H1 (cell line): ENCODE measurements at regions not wholly inside any gene's neighbourhood (a gene's known extent, or its start where the extent isn't known, plus 50 kb on each side); places are given as distances from the start of the nearest gene placed in this dataset.

ENCODE experiments used
- CTCF ChIA-PET: fragments of 300-600 bp; sonication (Branson Sonifier 250); formaldehyde crosslinking; loops from one replicate; lab custom pipeline; 2021; ENCODE audit not compliant: partially characterized antibody; lab: Charles Lee
- POLR2A ChIA-PET: fragments of 300-600 bp; sonication (Branson Sonifier 250); formaldehyde crosslinking; loops from one replicate; lab custom pipeline; 2021; ENCODE audit warnings: inconsistent platforms; ENCODE audit not compliant: partially characterized antibody; lab: Charles Lee
- DNase-seq, 2 experiments: peaks; one replicate each; pipeline versions ENCODE4 v3.0.0 to v3.0.0-alpha.2; 2010 to 2022; ENCODE audit warnings: low spot score in 2 of 2, low read depth in 1 of 2, mixed read lengths in 1 of 2
- FAIRE-seq: peaks from 2 replicates; lab custom pipeline; 2011; peaks lifted over from hg19 to GRCh38; lab: Jason Lieb, UNC
- H2AFZ ChIP-seq: 2 replicates; pipeline ENCODE4 v1.8.1; 2012; ENCODE audit warnings: low read length, inconsistent platforms
- H2AK5ac ChIP-seq: 2 replicates; pipeline ENCODE4 v1.6.1; 2013; ENCODE audit warnings: low read depth, low read length
- H2BK120ac ChIP-seq: replicated peaks from 2 replicates; pipeline ENCODE3; 2013; ENCODE audit warnings: low read depth, low read length, inconsistent platforms
- H2BK12ac ChIP-seq: 2 replicates; pipeline ENCODE4 v1.6.1; 2013; ENCODE audit warnings: low read depth, low read length
- H2BK15ac ChIP-seq: 2 replicates; pipeline ENCODE4 v1.6.1; 2013; ENCODE audit warnings: low read length
- H2BK20ac ChIP-seq: 2 replicates; pipeline ENCODE4 v1.6.1; 2013; ENCODE audit warnings: low read length
- H2BK5ac ChIP-seq: 2 replicates; pipeline ENCODE4 v1.6.1; 2013; ENCODE audit warnings: low read depth, low read length
- H3K14ac ChIP-seq: 2 replicates; pipeline ENCODE4 v1.6.1; 2013; ENCODE audit warnings: inconsistent platforms; ENCODE audit not compliant: insufficient read length
- H3K18ac ChIP-seq: 2 replicates; pipeline ENCODE4 v1.6.1; 2013; ENCODE audit warnings: low read length; ENCODE audit errors: extremely low read depth
- H3K23ac ChIP-seq: 2 replicates; pipeline ENCODE4 v1.6.1; 2013; ENCODE audit warnings: inconsistent platforms; ENCODE audit not compliant: insufficient read length
- H3K23me2 ChIP-seq: 2 replicates; pipeline ENCODE4 v1.6.1; 2013; ENCODE audit warnings: low read depth, low read length
- H3K27ac ChIP-seq: 2 replicates; pipeline ENCODE4 v1.6.1; 2011; ENCODE audit warnings: low read depth, low read length, inconsistent platforms
- H3K27me3 ChIP-seq, 4 experiments: replicated peaks in 1 of 4; 1 replicate in 1 of 4; 2 replicates in 3 of 4; pipeline versions ENCODE4 v1.6.1 to v1.8.1; 2011 to 2013; ENCODE audit warnings: low read length in 3 of 4, mild to moderate bottlenecking in 3 of 4, inconsistent platforms in 2 of 4, mixed read lengths in 2 of 4, moderate library complexity in 1 of 4; ENCODE audit not compliant: control insufficient read depth in 3 of 4, insufficient read depth in 3 of 4; ENCODE audit errors: extremely low read depth in 1 of 4
- H3K36me3 ChIP-seq, 4 experiments: 2 replicates each; pipeline versions ENCODE4 v1.6.1 to v1.8.1; 2011 to 2013; ENCODE audit warnings: mild to moderate bottlenecking in 4 of 4, low read length in 3 of 4, moderate library complexity in 2 of 4, control low read depth in 1 of 4, inconsistent platforms in 1 of 4; ENCODE audit not compliant: insufficient read depth in 4 of 4, control insufficient read depth in 2 of 4
- H3K4ac ChIP-seq: replicated peaks from 2 replicates; pipeline ENCODE3; 2013; ENCODE audit warnings: low read length, low read depth, mixed read lengths, inconsistent platforms; ENCODE audit not compliant: insufficient read length
- H3K4me1 ChIP-seq, 4 experiments: replicated peaks in 1 of 4; 1 replicate in 1 of 4; 2 replicates in 3 of 4; pipeline versions ENCODE4 v1.6.1 to v1.8.1; 2011 to 2013; ENCODE audit warnings: low read length in 3 of 4, inconsistent platforms in 2 of 4, mixed read lengths in 1 of 4; ENCODE audit not compliant: insufficient read depth in 4 of 4, control insufficient read depth in 3 of 4
- H3K4me2 ChIP-seq, 2 experiments: 2 replicates each; pipeline versions ENCODE4 v1.6.1 to v1.8.1; 2011 to 2013; ENCODE audit warnings: low read depth in 2 of 2, low read length in 2 of 2, control low read depth in 1 of 2, inconsistent platforms in 1 of 2, mild to moderate bottlenecking in 1 of 2; ENCODE audit not compliant: insufficient read depth in 1 of 2
- H3K4me3 ChIP-seq, 4 experiments: fragments of 200-600, 300-600 bp in 1 of 4; sonication (generic), shearing (Covaris generic), sonication (Bioruptor Twin) in 1 of 4; 2 replicates each; pipeline versions ENCODE4 v1.5.1 to v1.8.1; 2011 to 2016; ENCODE audit warnings: low read length in 4 of 4, low read depth in 3 of 4, control low read depth in 2 of 4, inconsistent platforms in 2 of 4, mild to moderate bottlenecking in 2 of 4, mixed read lengths in 1 of 4, moderate library complexity in 1 of 4; ENCODE audit not compliant: insufficient read depth in 2 of 4; ENCODE audit errors: extremely low read depth in 1 of 4
- H3K56ac ChIP-seq: replicated peaks from 2 replicates; pipeline ENCODE3; 2013; ENCODE audit warnings: low read depth, mild to moderate bottlenecking, mixed read lengths, low read length, inconsistent platforms; ENCODE audit not compliant: insufficient read length
- H3K79me1 ChIP-seq: 2 replicates; pipeline ENCODE4 v1.6.1; 2013; ENCODE audit warnings: low read depth, low read length, control low read depth
- H3K79me2 ChIP-seq, 2 experiments: 2 replicates each; pipeline versions ENCODE4 v1.6.1 to v1.8.1; 2012 to 2013; ENCODE audit warnings: low read length in 2 of 2, mild to moderate bottlenecking in 2 of 2, inconsistent platforms in 1 of 2; ENCODE audit not compliant: insufficient read depth in 2 of 2, control insufficient read depth in 1 of 2
- H3K9ac ChIP-seq, 4 experiments: replicated peaks in 1 of 4; 1 replicate in 1 of 4; 2 replicates in 3 of 4; pipeline versions ENCODE4 v1.6.1 to v1.8.1; 2011 to 2013; ENCODE audit warnings: low read depth in 3 of 4, low read length in 3 of 4, control low read depth in 2 of 4, mild to moderate bottlenecking in 2 of 4, moderate library complexity in 2 of 4, inconsistent platforms in 1 of 4; ENCODE audit errors: extremely low read depth in 1 of 4
- H3K9me3 ChIP-seq, 2 experiments: 2 replicates each; pipeline versions ENCODE4 v1.6.1 to v1.8.1; 2012 to 2013; ENCODE audit warnings: mild to moderate bottlenecking in 2 of 2, moderate library complexity in 2 of 2, control low read depth in 1 of 2, inconsistent platforms in 1 of 2, low read depth in 1 of 2, low read length in 1 of 2, mixed read lengths in 1 of 2; ENCODE audit not compliant: insufficient read depth in 2 of 2
- H4K20me1 ChIP-seq, 2 experiments: replicated peaks in 1 of 2; 2 replicates each; pipeline versions ENCODE3 to v1.8.1; 2011 to 2013; ENCODE audit warnings: inconsistent platforms in 2 of 2, low read length in 2 of 2, mild to moderate bottlenecking in 1 of 2; ENCODE audit not compliant: insufficient read depth in 2 of 2, control insufficient read depth in 1 of 2
- H4K5ac ChIP-seq: 2 replicates; pipeline ENCODE4 v1.6.1; 2013; ENCODE audit warnings: low read length, low read depth, mixed read lengths, inconsistent platforms; ENCODE audit not compliant: insufficient read length
- H4K8ac ChIP-seq: 2 replicates; pipeline ENCODE4 v1.8.0; 2013; ENCODE audit warnings: mild to moderate bottlenecking, moderate library complexity, low read length, inconsistent platforms; ENCODE audit not compliant: insufficient read depth; ENCODE audit errors: extremely low read depth
- H4K91ac ChIP-seq: replicated peaks from 2 replicates; pipeline ENCODE3; 2013; ENCODE audit warnings: low read length, mixed read lengths, inconsistent platforms; ENCODE audit not compliant: insufficient read length
- CEBPB ChIP-seq: IDR thresholded peaks from 2 replicates; pipeline ENCODE4 v1.6.1; 2012; ENCODE audit warnings: low read depth, low read length
- MAFK ChIP-seq: IDR thresholded peaks from 2 replicates; pipeline ENCODE4 v1.6.1; 2012; ENCODE audit warnings: low read depth, mild to moderate bottlenecking, improper control_type of control experiment, low read length
- POU5F1 ChIP-seq: IDR thresholded peaks from 2 replicates; pipeline ENCODE4 v1.6.1; 2011; ENCODE audit warnings: low read depth, mild to moderate bottlenecking, low read length, moderate library complexity
- SP2 ChIP-seq: IDR thresholded peaks from 2 replicates; pipeline ENCODE4 v1.6.1; 2012; ENCODE audit warnings: mild to moderate bottlenecking, low read length, inconsistent platforms
- TEAD4 ChIP-seq: IDR thresholded peaks from 2 replicates; pipeline ENCODE4 v1.6.1; 2012; ENCODE audit warnings: low read depth, low read length, inconsistent platforms, mixed read lengths
- YY1 ChIP-seq: IDR thresholded peaks from 2 replicates; pipeline ENCODE4 v1.6.1; 2011; ENCODE audit warnings: low read depth, mild to moderate bottlenecking, low read length
- WGBS, 2 experiments: shearing (Covaris generic) in 1 of 2; methylation state at CpG; one replicate each; pipeline versions ENCODE4 v1.1.6 to v1.1.7; 2013 to 2015; ENCODE audit warnings: low lambda C conversion rate in 2 of 2, mixed read lengths in 2 of 2, inconsistent platforms in 1 of 2, low coverage in 1 of 2, missing lambda C conversion rate in 1 of 2; ENCODE audit not compliant: insufficient replicate concordance in 2 of 2, insufficient coverage in 1 of 2, insufficient read length in 1 of 2; ENCODE audit errors: extremely low coverage in 1 of 2, missing lambda C conversion rate in 1 of 2; 5-methylcytosine and 5-hydroxymethylcytosine counted together

DNA sequence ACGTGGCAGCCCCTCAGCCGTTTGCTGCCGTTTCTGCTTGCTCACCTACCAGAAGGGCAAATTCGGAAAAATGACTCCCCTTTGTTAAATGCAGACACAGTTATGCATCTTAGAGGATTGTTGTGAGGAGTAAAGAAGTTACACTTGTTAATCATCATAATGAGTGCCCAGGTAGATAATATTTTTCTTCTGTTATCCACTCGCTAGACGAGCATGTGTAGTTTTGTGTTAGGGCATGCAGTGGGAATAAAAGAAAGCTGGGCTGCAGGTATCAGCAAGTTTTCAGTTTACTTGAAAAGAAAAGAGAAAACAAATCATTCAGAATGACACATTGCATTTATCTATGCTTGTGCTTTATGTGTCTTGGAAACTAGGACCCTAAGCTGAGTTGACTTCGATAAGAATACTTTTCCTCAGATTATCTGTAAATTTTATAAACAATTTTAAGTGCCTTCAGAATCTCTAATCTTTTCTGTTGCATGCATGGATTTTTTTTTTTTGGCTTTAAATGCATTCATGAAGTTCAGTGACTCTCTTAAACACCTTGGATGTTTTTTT lies 365.3 kb downstream of the QKI start:
- Histone ChIP-seq H3K79me1 (no peaks in the 10 kb centered on the region), H4K5ac (no peak overlapping the region), H3K9me3 (no peaks in the 10 kb centered on the region), H3K56ac (no peak overlapping the region), H3K4me2 (no peak overlapping the region), H3K23me2 (no peaks in the 10 kb centered on the region), H3K4ac (no peak overlapping the region), H4K8ac (no peak overlapping the region), H2BK120ac (no peak overlapping the region), H2AK5ac (no peak overlapping the region), H4K91ac (no peak overlapping the region), H3K14ac (no peak overlapping the region), H3K9ac (no peak overlapping the region), H3K27me3 (no peaks in the 10 kb centered on the region), H3K27ac (no peak overlapping the region), H2BK12ac (no peak overlapping the region), H3K23ac (no peak overlapping the region), H2BK20ac (no peak overlapping the region), H2BK5ac (no peak overlapping the region), H2BK15ac (no peak overlapping the region), H3K4me3 (no peak overlapping the region), H3K4me1 (peaks cover 0 to 6% (median 1%) of the 10 kb centered on the region in 4 experiments; a peak in 2 of 7 replicates), H3K36me3 (no peaks in the 10 kb centered on the region), H3K18ac (no peak overlapping the region), H2AFZ (no peak overlapping the region), H4K20me1 (no peaks in the 10 kb centered on the region), H3K79me2 (no peaks in the 10 kb centered on the region)
- ChIA-PET CTCF (no interaction called here), POLR2A (interaction anchor here (0.6 kb wide), 1 partner anchor 297 kb away, joined by 3 read pairs; no protein-coding TSS in a partner anchor)
- 91% methylated on average over 7 of the region's 7 CpGs; no CpG with 5 or more reads in 1 of the 2 experiments for WGBS, 2 experiments
- TF ChIP-seq TEAD4: no peak
- TF ChIP-seq SP2: no peak
- TF ChIP-seq MAFK: no peak
- no peak for TF ChIP-seq POU5F1
- TF ChIP-seq YY1: no peak
- no peak for TF ChIP-seq CEBPB
- DNase-seq (no peak), FAIRE-seq (no peak)
